ENCODE measurements at regions not wholly inside any gene's neighbourhood (a gene's known extent, or its start where the extent isn't known, plus 50 kb on each side); places are given as distances from the start of the nearest gene placed in this dataset.

GRCh38 chr22:49157529-49158339 is 669.9 kb downstream of the BRD1 start:
- no peak for DNase-seq (ENCODE audit: low spot score)

GRCh38 chr22:49156662-49157285 is 670.9 kb downstream of the BRD1 start:
- ATAC-seq (ENCODE audit: low FRiP score), result no peak
- no peak for TF ChIP-seq CTCF (IDR thresholded peaks at IDR 0.05)

More at GRCh38 chr22:49157529-49158339, 669.9 kb downstream of the BRD1 start:
- no peak for ATAC-seq (ENCODE audit: low FRiP score)
- no peak for TF ChIP-seq CTCF (IDR thresholded peaks at IDR 0.05)

GRCh38 chr22:49155770-49156580 is 671.7 kb downstream of the BRD1 start:
- no peak for TF ChIP-seq CTCF (IDR thresholded peaks at IDR 0.05)
- ATAC-seq (ENCODE audit: low FRiP score) (no peak), DNase-seq (ENCODE audit: low spot score) (no peak)

More at GRCh38 chr22:49156662-49157285, 670.9 kb downstream of the BRD1 start:
- DNase-seq (ENCODE audit: low spot score), result no peak

- no peak for ATAC-seq (ENCODE audit: low FRiP score)
- DNase-seq (ENCODE audit: low spot score), result no peak
- no peak for TF ChIP-seq CTCF (IDR thresholded peaks at IDR 0.05)
Measured at GRCh38 chr22:49155039-49155769, 672.5 kb downstream of the BRD1 start.

- DNase-seq (ENCODE audit: low spot score) (no peak), ATAC-seq (ENCODE audit: low FRiP score) (no peak)
- TF ChIP-seq CTCF (IDR thresholded peaks at IDR 0.05), result no peak
Measured at GRCh38 chr22:49154433-49154832, 673.2 kb downstream of the BRD1 start.

DNA sequence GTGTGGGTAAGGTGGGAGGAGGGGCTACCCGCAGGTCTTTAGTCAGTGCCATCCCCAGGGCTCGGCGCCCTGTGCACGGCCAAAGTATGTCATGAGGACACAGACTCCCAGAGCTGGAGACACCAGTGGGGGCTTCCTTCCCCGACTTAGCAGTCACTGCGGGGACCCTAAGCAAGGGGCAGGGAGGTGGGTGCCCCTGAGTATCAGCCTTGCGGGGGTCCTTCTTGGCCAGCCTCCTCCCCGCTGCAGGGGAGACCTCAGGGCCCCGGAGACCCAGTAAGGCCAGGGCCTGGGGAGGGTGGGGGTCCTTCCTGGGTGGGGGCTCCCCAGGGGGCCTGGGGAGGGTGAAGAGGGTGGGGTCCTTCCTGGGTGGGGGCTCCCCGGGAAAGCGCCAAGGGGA is 673.8 kb downstream of the BRD1 start:
- no peak for TF ChIP-seq CTCF (IDR thresholded peaks at IDR 0.05)
- DNase-seq (ENCODE audit: low spot score), result no peak
- no peak for ATAC-seq (ENCODE audit: low FRiP score)

All from omental fat pad (tissue), 3 donors.